ENCODE measurements at regions not wholly inside any gene's neighbourhood (a gene's known extent, or its start where the extent isn't known, plus 50 kb on each side); places are given as distances from the start of the nearest gene placed in this dataset.

- no peak for TF ChIP-seq MAFK (IDR thresholded peaks at IDR 0.05; ENCODE audit: partially characterized antibody)
- no peak for TF ChIP-seq NPAS2 (CRISPR knock-in tag; IDR thresholded peaks at IDR 0.05; ENCODE audit: borderline replicate concordance)
- TF ChIP-seq, protein P1, sequence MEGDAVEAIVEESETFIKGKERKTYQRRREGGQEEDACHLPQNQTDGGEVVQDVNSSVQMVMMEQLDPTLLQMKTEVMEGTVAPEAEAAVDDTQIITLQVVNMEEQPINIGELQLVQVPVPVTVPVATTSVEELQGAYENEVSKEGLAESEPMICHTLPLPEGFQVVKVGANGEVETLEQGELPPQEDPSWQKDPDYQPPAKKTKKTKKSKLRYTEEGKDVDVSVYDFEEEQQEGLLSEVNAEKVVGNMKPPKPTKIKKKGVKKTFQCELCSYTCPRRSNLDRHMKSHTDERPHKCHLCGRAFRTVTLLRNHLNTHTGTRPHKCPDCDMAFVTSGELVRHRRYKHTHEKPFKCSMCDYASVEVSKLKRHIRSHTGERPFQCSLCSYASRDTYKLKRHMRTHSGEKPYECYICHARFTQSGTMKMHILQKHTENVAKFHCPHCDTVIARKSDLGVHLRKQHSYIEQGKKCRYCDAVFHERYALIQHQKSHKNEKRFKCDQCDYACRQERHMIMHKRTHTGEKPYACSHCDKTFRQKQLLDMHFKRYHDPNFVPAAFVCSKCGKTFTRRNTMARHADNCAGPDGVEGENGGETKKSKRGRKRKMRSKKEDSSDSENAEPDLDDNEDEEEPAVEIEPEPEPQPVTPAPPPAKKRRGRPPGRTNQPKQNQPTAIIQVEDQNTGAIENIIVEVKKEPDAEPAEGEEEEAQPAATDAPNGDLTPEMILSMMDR (IDR thresholded peaks at IDR 0.05): no peak
Measured at GRCh38 chr12:77768558-77768957, 62.1 kb upstream of the NAV3 start.

Data from A549 (cell line).